Peyer's patch (tissue), 4 donors: ENCODE measurements at regions not wholly inside any gene's neighbourhood (a gene's known extent, or its start where the extent isn't known, plus 50 kb on each side); places are given as distances from the start of the nearest gene placed in this dataset.

Source experiments
- POLR2A ChIP-seq, 2 donors: fragments of 450-650 bp; IDR thresholded peaks; one replicate each; pipeline ENCODE4 v1.5.1; 2017; ENCODE audit warnings: antibody characterized with exemption in 2 of 2, mild to moderate bottlenecking in 2 of 2, moderate library complexity in 2 of 2
- TF ChIP-seq, protein P1 (sequence below), 6 experiments: fragments of 450-650 bp in 4 of 6; fragments of 200-600 bp in 2 of 6; sonication (generic) in 1 of 6; IDR thresholded peaks; one replicate each; pipeline ENCODE4 v1.5.1; 2017 to 2019; ENCODE audit warnings: antibody characterized with exemption in 6 of 6, mild to moderate bottlenecking in 3 of 6, moderate library complexity in 1 of 6

DNA sequence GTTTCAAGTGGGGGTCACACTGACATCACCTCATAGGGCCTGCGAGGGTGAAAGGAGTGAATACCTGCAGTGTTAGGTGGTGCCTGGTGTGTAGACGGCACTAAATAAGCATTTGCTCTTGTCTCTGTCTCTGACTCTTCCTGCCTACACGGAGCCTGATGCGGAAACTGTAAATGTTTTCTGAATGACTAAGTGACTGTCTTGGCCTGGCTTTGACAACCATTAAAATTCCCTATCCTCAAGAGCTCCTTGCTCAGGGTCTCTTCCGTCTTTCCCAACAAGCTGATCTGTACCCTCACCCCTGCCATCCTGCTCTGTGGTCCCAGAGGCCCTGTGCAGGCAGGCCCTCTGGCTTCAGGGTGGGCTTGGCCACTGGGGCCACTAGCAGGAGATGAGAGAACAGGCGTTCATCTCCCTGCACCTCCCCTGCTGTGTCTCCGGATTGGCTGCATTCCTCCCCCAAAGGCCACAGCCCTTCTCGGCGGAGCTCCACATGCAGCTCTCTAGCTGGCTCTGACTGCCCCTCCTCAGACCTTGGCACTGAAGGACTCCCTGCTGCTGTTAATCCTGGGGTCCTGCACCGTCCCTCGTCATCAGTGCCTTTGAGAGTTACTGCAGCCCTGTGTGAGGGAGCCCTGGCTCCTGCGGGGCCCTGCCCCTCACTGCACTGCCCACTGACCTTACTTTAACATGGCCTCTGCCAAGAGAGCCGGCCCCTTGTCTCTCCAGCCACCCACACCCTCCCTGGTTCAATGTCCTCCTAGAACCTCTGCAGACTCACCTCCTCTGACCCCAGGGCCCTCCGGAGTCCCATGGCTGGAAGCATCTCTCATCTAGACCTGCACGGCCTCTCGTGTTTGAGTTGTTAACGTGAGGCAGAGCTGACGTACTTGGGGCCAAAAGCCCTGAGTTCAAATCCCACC lies 211.1 kb downstream of the MATN1 start:
- TF ChIP-seq, protein P1, sequence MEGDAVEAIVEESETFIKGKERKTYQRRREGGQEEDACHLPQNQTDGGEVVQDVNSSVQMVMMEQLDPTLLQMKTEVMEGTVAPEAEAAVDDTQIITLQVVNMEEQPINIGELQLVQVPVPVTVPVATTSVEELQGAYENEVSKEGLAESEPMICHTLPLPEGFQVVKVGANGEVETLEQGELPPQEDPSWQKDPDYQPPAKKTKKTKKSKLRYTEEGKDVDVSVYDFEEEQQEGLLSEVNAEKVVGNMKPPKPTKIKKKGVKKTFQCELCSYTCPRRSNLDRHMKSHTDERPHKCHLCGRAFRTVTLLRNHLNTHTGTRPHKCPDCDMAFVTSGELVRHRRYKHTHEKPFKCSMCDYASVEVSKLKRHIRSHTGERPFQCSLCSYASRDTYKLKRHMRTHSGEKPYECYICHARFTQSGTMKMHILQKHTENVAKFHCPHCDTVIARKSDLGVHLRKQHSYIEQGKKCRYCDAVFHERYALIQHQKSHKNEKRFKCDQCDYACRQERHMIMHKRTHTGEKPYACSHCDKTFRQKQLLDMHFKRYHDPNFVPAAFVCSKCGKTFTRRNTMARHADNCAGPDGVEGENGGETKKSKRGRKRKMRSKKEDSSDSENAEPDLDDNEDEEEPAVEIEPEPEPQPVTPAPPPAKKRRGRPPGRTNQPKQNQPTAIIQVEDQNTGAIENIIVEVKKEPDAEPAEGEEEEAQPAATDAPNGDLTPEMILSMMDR (IDR thresholded peaks at IDR 0.05): no peak
- TF ChIP-seq POLR2A (IDR thresholded peaks at IDR 0.05): no peak
